MCF 10A (cell line): ENCODE measurements at regions not wholly inside any gene's neighbourhood (a gene's known extent, or its start where the extent isn't known, plus 50 kb on each side); places are given as distances from the start of the nearest gene placed in this dataset.

Source experiments
- BruUV-seq: library from RNA; stranded (reverse); fragments of 400-500 nt; replicated peaks from 2 replicates; lab custom pipeline; 2021; lab: Mats Ljungman, UMichigan
- CTCF ChIA-PET: fragments of 300-600 bp; sonication (Branson Sonifier 250); formaldehyde crosslinking; extraction: SDS; loops from one replicate; lab custom pipeline; 2021; ENCODE audit warnings: antibody characterized with exemption, inconsistent platforms; lab: Yijun Ruan, JAX
- POLR2A ChIA-PET: fragments of 300-600, 350-650 bp; sonication (Branson Sonifier 250); formaldehyde crosslinking; extraction: SDS; loops from one replicate; lab custom pipeline; 2020; ENCODE audit warnings: antibody characterized with exemption, inconsistent platforms; lab: Yijun Ruan, JAX
- DNase-seq: peaks from one replicate; pipeline ENCODE4 v3.0.0-alpha.2; 2018; ENCODE audit not compliant: unreplicated experiment
- H3K27ac Mint-ChIP-seq: one replicate; pipeline ENCODE4 v1.8.0; 2022; ENCODE audit warnings: mild to moderate bottlenecking, low read depth, mixed read lengths; ENCODE audit not compliant: unreplicated experiment
- H3K27me3 Mint-ChIP-seq: one replicate; pipeline ENCODE4 v1.8.0; 2022; ENCODE audit warnings: mixed read lengths; ENCODE audit not compliant: insufficient read depth, unreplicated experiment
- H3K36me3 Mint-ChIP-seq: one replicate; pipeline ENCODE4 v1.8.0; 2022; ENCODE audit warnings: mild to moderate bottlenecking, moderate library complexity, mixed read lengths; ENCODE audit not compliant: insufficient read depth, unreplicated experiment
- H3K4me1 Mint-ChIP-seq: one replicate; pipeline ENCODE4 v1.8.0; 2022; ENCODE audit warnings: mixed read lengths; ENCODE audit not compliant: insufficient read depth, unreplicated experiment
- H3K4me3 Mint-ChIP-seq: one replicate; pipeline ENCODE4 v1.8.0; 2022; ENCODE audit warnings: mild to moderate bottlenecking, moderate library complexity, mixed read lengths; ENCODE audit not compliant: unreplicated experiment
- H3K9me3 Mint-ChIP-seq: one replicate; pipeline ENCODE4 v1.8.0; 2022; ENCODE audit warnings: mixed read lengths; ENCODE audit not compliant: unreplicated experiment
- CTCF ChIP-seq: fragments of 200-600 bp; IDR thresholded peaks from one replicate; pipeline ENCODE4 v1.8.0; 2022; ENCODE audit warnings: antibody characterized with exemption, mild to moderate bottlenecking; ENCODE audit not compliant: unreplicated experiment
- intact Hi-C: fragments of 100-400 bp; cut with micrococcal nuclease; formaldehyde crosslinking; loops from 2 replicates; pipeline ENCODE4 v1.14.1; 2022

- no peak overlapping the region for H3K4me3 Mint-ChIP-seq
- no peak for TF ChIP-seq CTCF
- no peaks in the 10 kb centered on the region for H3K36me3 Mint-ChIP-seq
- H3K4me1 Mint-ChIP-seq = peaks cover 32% of the 10 kb centered on the region
- POLR2A ChIA-PET = interaction anchor here (0.6 to 2.8 kb wide), 12 partner anchors 8 to 153 kb away, joined by 3 to 24 read pairs (median 3); partner anchors contain the start of gene IVNS1ABP
- H3K9me3 Mint-ChIP-seq = peaks cover 12% of the 10 kb centered on the region
- CTCF ChIA-PET = interaction anchor here (0.5 to 1.5 kb wide), 8 partner anchors 9 to 184 kb away, joined by 3 read pairs; partner anchors contain the start of gene IVNS1ABP
- intact Hi-C loops = loop anchor here (10.0 kb wide), 1 partner anchor 82 kb away; no protein-coding TSS in a partner anchor
- no peaks in the 10 kb centered on the region for H3K27me3 Mint-ChIP-seq
- H3K27ac Mint-ChIP-seq = peak overlapping the region; percentile 14
- peak; percentile 93 for DNase-seq
- BruUV-seq = no TSS peak
Observed at GRCh38 chr1:185412385-185413087, 95.5 kb upstream of the IVNS1ABP start.

GRCh38 chr1:185409763-185410528 is 92.9 kb upstream of the IVNS1ABP start:
- Mint-ChIP-seq H3K36me3 (no peaks in the 10 kb centered on the region), H3K9me3 (peaks cover 12% of the 10 kb centered on the region), H3K27me3 (no peaks in the 10 kb centered on the region), H3K4me3 (no peak overlapping the region), H3K4me1 (peaks cover 32% of the 10 kb centered on the region), H3K27ac (peak overlapping the region; percentile 3)
- ChIA-PET CTCF (no interaction called here), POLR2A (interaction anchor here (0.7 to 1.2 kb wide), 3 partner anchors 36 to 351 kb away, joined by 3 read pairs; no protein-coding TSS in a partner anchor)
- no peak for TF ChIP-seq CTCF
- no peak for DNase-seq
- intact Hi-C loops = loop anchor here (10.0 kb wide), 1 partner anchor 85 kb away; no protein-coding TSS in a partner anchor
- no TSS peak for BruUV-seq

GRCh38 chr1:185409345-185409744 is 92.3 kb upstream of the IVNS1ABP start:
- H3K27ac Mint-ChIP-seq = no peak overlapping the region
- POLR2A ChIA-PET = interaction anchor here (0.7 to 1.2 kb wide), 2 partner anchors 36 to 252 kb away, joined by 3 read pairs; no protein-coding TSS in a partner anchor
- CTCF ChIA-PET = no interaction called here
- intact Hi-C loops = no loop called here
- H3K4me1 Mint-ChIP-seq = peaks cover 32% of the 10 kb centered on the region
- H3K36me3 Mint-ChIP-seq = no peaks in the 10 kb centered on the region
- H3K27me3 Mint-ChIP-seq = no peaks in the 10 kb centered on the region
- peaks cover 12% of the 10 kb centered on the region for H3K9me3 Mint-ChIP-seq
- no peak for TF ChIP-seq CTCF
- DNase-seq = no peak
- H3K4me3 Mint-ChIP-seq = no peak overlapping the region
- BruUV-seq = no TSS peak

- H3K27ac Mint-ChIP-seq = no peak overlapping the region
Observed at GRCh38 chr1:185408700-185409270, 91.7 kb upstream of the IVNS1ABP start.

More at GRCh38 chr1:185408700-185409270, 91.7 kb upstream of the IVNS1ABP start:
- peaks cover 32% of the 10 kb centered on the region for H3K4me1 Mint-ChIP-seq
- H3K27me3 Mint-ChIP-seq = no peaks in the 10 kb centered on the region
- DNase-seq = no peak
- ChIA-PET POLR2A (interaction anchor here (1.2 kb wide), 1 partner anchor 37 kb away, joined by 3 read pairs; no protein-coding TSS in a partner anchor), CTCF (no interaction called here)
- no peak for TF ChIP-seq CTCF
- H3K4me3 Mint-ChIP-seq = no peak overlapping the region
- H3K36me3 Mint-ChIP-seq = no peaks in the 10 kb centered on the region
- intact Hi-C loops = no loop called here
- H3K9me3 Mint-ChIP-seq = peaks cover 12% of the 10 kb centered on the region
- no TSS peak for BruUV-seq
